ENCODE measurements at regions not wholly inside any gene's neighbourhood (a gene's known extent, or its start where the extent isn't known, plus 50 kb on each side); places are given as distances from the start of the nearest gene placed in this dataset.

DNA sequence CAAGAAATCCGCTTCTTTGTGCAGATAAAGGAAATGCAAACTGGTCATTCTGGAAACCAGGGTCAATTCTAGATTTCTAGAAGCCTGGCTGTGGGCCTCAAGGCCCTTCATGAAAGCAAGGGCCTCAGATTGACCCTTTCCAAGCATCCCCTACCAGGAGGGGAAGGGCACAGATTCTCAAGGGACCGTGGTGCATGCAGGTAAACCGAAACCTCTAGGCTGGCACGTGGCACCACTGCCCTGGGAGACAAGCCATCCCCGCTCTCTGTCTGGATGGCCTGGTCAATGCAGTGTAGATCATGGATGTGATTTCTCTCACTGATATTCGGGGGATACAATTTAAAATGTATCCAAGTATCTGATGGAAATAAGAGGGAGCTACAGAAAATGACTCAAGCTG, 69.4 kb downstream of the TOMM20 start:
- Histone ChIP-seq H3K27me3 (ENCODE audit: control insufficient read depth, extremely low read depth, insufficient read depth, low read length) (no peaks in the 10 kb centered on the region), H3K27ac (ENCODE audit: control insufficient read depth, insufficient read depth, low read length) (no peak overlapping the region), H3K4me2 (ENCODE audit: control insufficient read depth, extremely low read depth, insufficient read depth, low read depth, low read length) (no peak overlapping the region), H3K36me3 (ENCODE audit: control insufficient read depth in 2 of 2, extremely low read depth in 1 of 2, insufficient read depth in 2 of 2, low read length in 2 of 2) (no peaks in the 10 kb centered on the region), H4K20me1 (ENCODE audit: control insufficient read depth, extremely low read depth, insufficient read depth, low read length) (no peaks in the 10 kb centered on the region), H3K4me3 (ENCODE audit: control insufficient read depth in 2 of 3, extremely low read depth in 1 of 3, insufficient read depth in 2 of 3, low read depth in 1 of 3, low read length in 3 of 3) (no peak overlapping the region), H3K9me3 (ENCODE audit: control insufficient read depth, low read depth, low read length) (peaks cover 2% of the 10 kb centered on the region), H3K79me2 (ENCODE audit: control insufficient read depth, insufficient read depth, low read length) (no peaks in the 10 kb centered on the region), H3K4me1 (ENCODE audit: control insufficient read depth, extremely low read depth, insufficient read depth, low read length) (peaks cover 39% of the 10 kb centered on the region), H2AFZ (ENCODE audit: control insufficient read depth, low read length) (no peak overlapping the region), H3K9me1 (ENCODE audit: control insufficient read depth, extremely low read depth, insufficient read depth, low read length) (no peaks in the 10 kb centered on the region), H3K9ac (ENCODE audit: control insufficient read depth, extremely low read depth, insufficient read depth, low read length) (no peak overlapping the region)
- no peak for DNase-seq (ENCODE audit: low read depth, low spot score)
- dilution Hi-C loops (cut with MboI; ENCODE audit: extremely low pct_ligation_motif_present, low sequenced_read_pairs): no loop called here
- no peak for FAIRE-seq
- TF ChIP-seq, protein P1, sequence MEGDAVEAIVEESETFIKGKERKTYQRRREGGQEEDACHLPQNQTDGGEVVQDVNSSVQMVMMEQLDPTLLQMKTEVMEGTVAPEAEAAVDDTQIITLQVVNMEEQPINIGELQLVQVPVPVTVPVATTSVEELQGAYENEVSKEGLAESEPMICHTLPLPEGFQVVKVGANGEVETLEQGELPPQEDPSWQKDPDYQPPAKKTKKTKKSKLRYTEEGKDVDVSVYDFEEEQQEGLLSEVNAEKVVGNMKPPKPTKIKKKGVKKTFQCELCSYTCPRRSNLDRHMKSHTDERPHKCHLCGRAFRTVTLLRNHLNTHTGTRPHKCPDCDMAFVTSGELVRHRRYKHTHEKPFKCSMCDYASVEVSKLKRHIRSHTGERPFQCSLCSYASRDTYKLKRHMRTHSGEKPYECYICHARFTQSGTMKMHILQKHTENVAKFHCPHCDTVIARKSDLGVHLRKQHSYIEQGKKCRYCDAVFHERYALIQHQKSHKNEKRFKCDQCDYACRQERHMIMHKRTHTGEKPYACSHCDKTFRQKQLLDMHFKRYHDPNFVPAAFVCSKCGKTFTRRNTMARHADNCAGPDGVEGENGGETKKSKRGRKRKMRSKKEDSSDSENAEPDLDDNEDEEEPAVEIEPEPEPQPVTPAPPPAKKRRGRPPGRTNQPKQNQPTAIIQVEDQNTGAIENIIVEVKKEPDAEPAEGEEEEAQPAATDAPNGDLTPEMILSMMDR (optimal IDR thresholded peaks at IDR 0.05 in 1 of 3, IDR thresholded peaks at IDR 0.05 in 1 of 3, conservative IDR thresholded peaks at IDR 0.05 in 1 of 3; ENCODE audit: extremely low read depth in 1 of 3, insufficient read depth in 2 of 3, low read length in 3 of 3): no peak
- TF ChIP-seq EZH2 (IDR thresholded peaks at IDR 0.05; ENCODE audit: low read length): no peak

DNA sequence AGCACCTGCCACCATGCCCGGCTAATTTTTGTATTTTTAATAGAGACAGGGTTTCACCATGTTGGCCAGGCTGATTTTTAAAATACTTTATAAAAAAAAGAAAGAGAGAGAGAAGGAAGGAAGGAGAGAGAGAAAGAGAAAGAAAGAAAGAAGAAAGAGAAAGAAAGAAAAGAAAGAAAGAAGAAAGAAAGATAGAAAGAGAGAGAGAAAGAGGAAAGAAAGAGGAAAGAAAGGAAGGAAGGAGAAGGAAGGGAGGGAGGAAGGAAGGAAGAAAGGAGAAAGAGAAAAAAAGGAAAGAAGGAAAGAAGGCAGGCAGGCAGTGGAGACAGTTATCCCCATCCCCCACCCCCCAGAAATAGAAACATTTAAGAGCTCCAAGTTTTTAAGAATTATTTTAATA, 69.9 kb downstream of the TOMM20 start:
- peaks cover 39% of the 10 kb centered on the region for H3K4me1 ChIP-seq (ENCODE audit: control insufficient read depth, extremely low read depth, insufficient read depth, low read length)
- no peak overlapping the region for H3K4me3 ChIP-seq (ENCODE audit: control insufficient read depth in 2 of 3, extremely low read depth in 1 of 3, insufficient read depth in 2 of 3, low read depth in 1 of 3, low read length in 3 of 3)
- no peak overlapping the region for H3K27ac ChIP-seq (ENCODE audit: control insufficient read depth, insufficient read depth, low read length)
- H3K9me1 ChIP-seq (ENCODE audit: control insufficient read depth, extremely low read depth, insufficient read depth, low read length): no peaks in the 10 kb centered on the region
- no peaks in the 10 kb centered on the region for H4K20me1 ChIP-seq (ENCODE audit: control insufficient read depth, extremely low read depth, insufficient read depth, low read length)
- no peak for DNase-seq (ENCODE audit: low read depth, low spot score)
- H3K79me2 ChIP-seq (ENCODE audit: control insufficient read depth, insufficient read depth, low read length): no peaks in the 10 kb centered on the region
- H3K36me3 ChIP-seq (ENCODE audit: control insufficient read depth in 2 of 2, extremely low read depth in 1 of 2, insufficient read depth in 2 of 2, low read length in 2 of 2): no peaks in the 10 kb centered on the region
- TF ChIP-seq, protein P1 (optimal IDR thresholded peaks at IDR 0.05 in 1 of 3, IDR thresholded peaks at IDR 0.05 in 1 of 3, conservative IDR thresholded peaks at IDR 0.05 in 1 of 3; ENCODE audit: extremely low read depth in 1 of 3, insufficient read depth in 2 of 3, low read length in 3 of 3): no peak
- no peak for TF ChIP-seq EZH2 (IDR thresholded peaks at IDR 0.05; ENCODE audit: low read length)
- FAIRE-seq: no peak
- no peak overlapping the region for H2AFZ ChIP-seq (ENCODE audit: control insufficient read depth, low read length)
- H3K4me2 ChIP-seq (ENCODE audit: control insufficient read depth, extremely low read depth, insufficient read depth, low read depth, low read length): no peak overlapping the region
- H3K9me3 ChIP-seq (ENCODE audit: control insufficient read depth, low read depth, low read length): peaks cover 2% of the 10 kb centered on the region
- dilution Hi-C loops (cut with MboI; ENCODE audit: extremely low pct_ligation_motif_present, low sequenced_read_pairs): no loop called here
- no peaks in the 10 kb centered on the region for H3K27me3 ChIP-seq (ENCODE audit: control insufficient read depth, extremely low read depth, insufficient read depth, low read length)
- no peak overlapping the region for H3K9ac ChIP-seq (ENCODE audit: control insufficient read depth, extremely low read depth, insufficient read depth, low read length)
